CD1c-positive myeloid dendritic cell (primary cell): ENCODE measurements at regions not wholly inside any gene's neighbourhood (a gene's known extent, or its start where the extent isn't known, plus 50 kb on each side); places are given as distances from the start of the nearest gene placed in this dataset.
"Not testable (repeated sequence)": the region's sequence is repeated elsewhere in the genome, so short reads cannot be mapped to it uniquely, and the experiment has no call there.

Source experiments
- DNase-seq: peaks from one replicate; pipeline ENCODE4 v3.0.0-alpha.2; 2016; ENCODE audit errors: extremely low spot score

DNA sequence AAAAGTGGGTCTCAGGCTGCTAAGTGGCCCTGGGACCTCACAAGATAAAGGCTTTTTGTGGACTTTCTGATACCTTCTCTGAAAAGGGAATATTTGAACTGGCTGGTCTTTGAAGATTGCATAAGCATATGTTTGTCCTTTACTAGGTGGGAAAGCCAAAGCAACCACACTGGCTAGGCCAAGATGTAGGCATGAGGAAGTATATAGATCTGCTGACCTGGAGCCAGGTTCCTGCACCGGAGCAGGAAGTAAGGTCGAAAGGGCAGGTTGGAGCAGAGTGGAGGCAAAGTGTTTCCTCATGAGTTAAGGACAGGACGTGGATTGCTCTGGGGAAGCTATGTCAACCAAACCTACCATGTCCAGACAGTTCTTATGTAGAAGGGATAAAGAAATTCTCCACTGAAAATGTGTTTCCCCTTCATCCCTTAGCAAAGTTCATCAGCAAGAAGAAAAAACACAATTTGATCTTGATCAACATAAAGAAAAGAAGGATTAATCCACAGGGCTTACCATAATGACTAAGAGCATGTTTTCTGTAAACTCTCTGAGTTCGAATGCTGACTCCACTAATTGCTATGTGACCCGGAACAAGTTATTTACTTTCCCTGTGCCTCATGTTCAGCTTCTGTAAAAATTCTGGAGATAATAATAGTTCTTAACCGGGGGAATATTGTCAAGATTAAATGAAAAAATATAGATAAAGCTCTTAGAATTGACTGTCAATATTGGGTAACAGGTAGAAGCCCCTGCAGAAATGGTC is 156.1 kb upstream of the SRD5A2 start:
- DNase-seq = no peak

- DNase-seq = no peak
Measured at GRCh38 chr2:31735716-31736115, 155.0 kb upstream of the SRD5A2 start.

GRCh38 chr2:31729442-31730092 is 148.8 kb upstream of the SRD5A2 start:
- no peak for DNase-seq

DNA sequence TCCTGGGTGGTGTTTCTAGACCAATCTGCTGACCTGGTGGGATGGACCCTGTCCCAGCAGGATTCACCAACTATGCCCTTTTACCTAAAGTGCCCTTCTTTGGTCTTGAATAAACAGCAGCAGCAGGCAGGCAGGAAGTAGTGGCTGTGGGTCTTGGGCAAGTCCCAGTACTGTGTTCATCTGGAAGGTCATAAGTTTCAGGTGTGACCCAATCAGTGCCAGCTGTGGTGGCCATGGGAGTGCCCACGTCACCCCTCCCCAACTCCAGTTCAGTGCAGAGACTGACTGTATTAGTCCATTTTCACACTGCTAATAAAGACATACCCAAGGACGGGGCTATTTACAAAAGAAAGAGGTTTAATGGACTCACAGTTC is 148.3 kb upstream of the SRD5A2 start:
- no peak for DNase-seq

GRCh38 chr2:31728406-31729064 is 147.8 kb upstream of the SRD5A2 start:
- no peak for DNase-seq

- DNase-seq = no peak
Measured at GRCh38 chr2:31726457-31726856, 145.7 kb upstream of the SRD5A2 start.

DNA sequence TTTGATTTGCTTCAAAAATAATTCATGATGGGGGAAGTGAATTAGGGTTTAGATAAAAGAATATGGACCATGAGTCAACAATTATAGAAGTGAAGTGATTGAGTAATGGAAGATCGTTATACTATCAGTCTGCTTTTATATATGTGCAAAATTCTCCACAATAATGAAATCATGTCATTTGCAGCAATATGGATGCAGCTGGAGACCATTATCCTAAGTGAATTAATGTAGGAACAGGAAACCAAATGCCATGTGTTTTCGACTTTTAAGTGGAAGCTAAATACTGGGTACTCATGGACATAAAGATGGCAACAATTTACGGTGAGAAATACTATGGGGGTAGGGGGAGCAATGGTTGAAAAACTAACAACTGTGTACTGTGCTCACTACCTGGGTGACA is 144.7 kb upstream of the SRD5A2 start:
- DNase-seq = no peak

DNA sequence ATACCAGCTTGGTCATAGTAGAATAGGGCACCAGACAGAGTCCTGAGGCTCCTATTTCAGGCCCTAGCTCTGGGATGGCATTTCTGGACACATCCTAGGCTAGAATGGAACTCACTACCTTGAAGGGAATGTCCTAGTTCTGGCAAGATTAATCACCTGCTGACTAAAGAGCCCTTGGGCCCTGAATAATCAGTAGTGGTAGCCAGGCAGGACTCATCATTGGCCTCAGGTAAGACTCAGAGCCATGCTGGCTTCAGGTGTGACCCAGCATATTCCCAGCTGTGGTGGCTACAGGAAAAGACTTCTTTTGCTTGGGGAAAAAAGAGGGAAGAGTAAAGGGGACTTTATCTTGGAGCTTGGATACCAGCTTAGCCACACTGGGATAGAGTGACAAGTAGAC is 131.0 kb upstream of the SRD5A2 start:
- no peak for DNase-seq

- DNase-seq = no peak
Measured at GRCh38 chr2:31710121-31710520, 129.4 kb upstream of the SRD5A2 start.

DNA sequence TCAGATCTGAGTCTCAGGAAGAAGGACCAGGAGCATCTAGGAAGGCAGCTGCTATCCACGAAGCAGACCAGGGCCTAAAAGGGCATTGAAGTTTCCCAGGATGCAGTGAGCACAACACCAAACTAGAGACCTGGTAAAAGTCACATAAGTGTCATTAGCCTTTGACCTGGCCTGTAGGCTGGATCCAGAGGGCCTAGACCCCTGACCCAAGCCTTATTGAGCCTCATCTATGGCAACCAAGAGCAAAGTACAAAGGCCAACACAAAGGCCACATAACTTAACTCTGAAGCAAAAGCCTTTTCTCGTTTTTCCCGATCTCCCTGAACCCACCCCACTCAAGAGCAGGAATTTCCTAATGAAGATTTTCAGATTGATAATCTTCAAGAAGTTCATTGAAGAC is 127.3 kb upstream of the SRD5A2 start:
- no peak for DNase-seq

GRCh38 chr2:31704561-31705212 is 123.9 kb upstream of the SRD5A2 start:
- DNase-seq = no peak

GRCh38 chr2:31703253-31703652 is 122.5 kb upstream of the SRD5A2 start:
- no peak for DNase-seq

- no peak for DNase-seq
Measured at GRCh38 chr2:31698722-31699121, 118.0 kb upstream of the SRD5A2 start.

- no peak for DNase-seq
Measured at GRCh38 chr2:31696068-31696467, 115.3 kb upstream of the SRD5A2 start.

DNA sequence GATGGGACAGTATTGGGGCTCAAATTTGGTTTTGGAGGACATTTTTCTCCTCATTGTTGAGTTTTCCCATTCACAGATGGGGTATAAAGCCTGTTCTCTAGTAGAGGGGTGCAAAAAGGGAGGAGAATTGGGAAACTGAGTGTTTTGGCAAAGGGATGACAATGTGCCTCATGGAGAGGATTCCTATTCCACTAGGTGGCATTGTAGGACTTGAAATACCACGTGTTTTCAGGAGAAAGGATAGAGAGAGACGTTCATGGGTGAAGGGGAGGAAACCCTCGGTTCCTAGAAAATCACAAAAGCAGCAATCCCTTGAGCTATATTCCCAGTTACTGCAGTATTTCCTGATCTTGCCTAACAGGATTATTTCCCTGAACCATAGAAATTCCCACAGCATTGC is 113.7 kb upstream of the SRD5A2 start:
- peak; percentile 12 for DNase-seq

GRCh38 chr2:31693882-31694281 is 113.1 kb upstream of the SRD5A2 start:
- no peak for DNase-seq

DNA sequence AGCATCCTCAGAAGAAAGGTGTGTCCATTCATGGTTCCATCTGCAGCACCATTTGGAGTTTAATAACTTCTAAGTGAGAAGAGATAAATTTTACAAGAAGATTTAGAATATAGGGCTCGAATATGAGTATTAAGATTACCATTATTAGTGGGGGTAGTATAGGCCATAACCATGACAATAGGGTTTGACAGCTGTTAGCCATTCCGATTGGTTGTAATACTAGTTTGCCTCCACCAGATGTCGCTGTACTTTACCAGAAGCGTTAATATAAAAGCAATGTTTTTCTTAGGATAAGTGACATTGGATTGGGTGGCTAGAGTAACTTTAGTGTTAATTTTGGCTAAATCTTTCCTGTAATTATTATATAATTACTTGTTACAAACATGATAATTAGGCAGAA is 107.5 kb upstream of the SRD5A2 start:
- DNase-seq = peak; percentile 32

DNA sequence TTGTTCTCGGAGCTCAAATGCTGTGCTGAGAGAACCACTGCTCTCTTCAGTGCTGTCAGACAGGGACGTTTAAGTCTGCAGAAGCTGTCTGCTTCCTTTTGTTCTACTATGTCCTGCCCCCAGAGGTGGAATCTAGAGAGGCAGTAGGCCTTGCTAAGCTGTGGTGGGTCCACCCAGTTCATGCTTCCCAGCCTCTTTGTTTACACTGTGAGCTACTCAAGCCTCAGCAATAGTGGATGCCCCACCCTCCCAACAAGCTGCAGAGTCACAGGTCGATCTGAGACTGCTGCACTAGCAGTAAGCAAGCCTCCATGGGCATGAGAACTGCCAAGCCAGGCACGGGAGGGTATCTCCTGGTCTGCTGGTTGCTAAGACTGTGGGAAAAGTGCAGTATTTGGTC is 102.8 kb upstream of the SRD5A2 start:
- not testable (repeated sequence) for DNase-seq

DNA sequence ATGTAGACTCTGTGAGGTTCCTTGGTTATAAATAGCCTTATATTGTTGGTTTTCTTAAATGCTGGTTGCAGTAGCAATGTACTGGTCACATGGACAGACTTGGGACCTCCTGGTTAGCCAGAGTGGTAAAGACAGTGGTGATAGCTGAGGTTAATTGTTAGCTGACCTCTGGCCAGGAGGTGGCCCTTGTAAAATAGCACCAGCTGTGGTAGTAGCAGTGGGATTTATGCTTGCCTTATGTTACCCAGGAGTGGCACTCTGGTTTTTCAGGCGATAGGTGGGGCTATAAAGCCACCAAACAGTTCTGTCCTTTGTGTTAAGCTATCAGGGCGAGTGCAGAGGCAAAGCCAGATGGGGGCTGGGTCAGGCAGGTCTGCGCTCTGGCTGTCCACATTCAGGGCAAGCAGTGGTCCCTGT is 94.8 kb upstream of the SRD5A2 start:
- DNase-seq = no peak

DNA sequence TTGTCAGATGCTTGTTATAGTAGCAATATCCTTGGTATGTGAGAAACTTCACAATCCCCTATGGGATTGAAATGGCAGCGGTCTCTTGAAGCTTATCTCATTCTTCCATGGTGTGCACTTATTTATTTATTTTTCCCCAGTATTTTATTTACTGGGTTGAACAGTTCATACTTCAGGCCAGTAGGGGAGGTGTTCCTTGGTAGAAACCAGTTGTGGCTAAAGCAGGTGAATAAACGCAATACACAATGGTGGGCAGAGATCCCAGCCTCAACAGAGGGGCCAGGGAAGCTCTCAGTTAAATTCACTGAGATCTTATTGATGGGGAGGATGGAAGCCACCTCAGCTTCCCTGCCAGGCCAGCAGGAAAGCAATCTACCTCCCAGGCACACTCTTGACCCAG is 93.7 kb upstream of the SRD5A2 start:
- no peak for DNase-seq

GRCh38 chr2:31666878-31667277 is 86.1 kb upstream of the SRD5A2 start:
- DNase-seq = no peak

- no peak for DNase-seq
Measured at GRCh38 chr2:31664949-31665724, 84.4 kb upstream of the SRD5A2 start.
